Coronary artery (tissue), 2 donors: ENCODE measurements at regions not wholly inside any gene's neighbourhood (a gene's known extent, or its start where the extent isn't known, plus 50 kb on each side); places are given as distances from the start of the nearest gene placed in this dataset.

Source experiments
- DNase-seq: peaks from one replicate; pipeline ENCODE4 v3.0.0-alpha.2; 2017; ENCODE audit warnings: low spot score
- H3K27ac ChIP-seq, 2 donors: fragments of 200-600 bp; sonication (generic); one replicate each; pipeline ENCODE4 v1.5.1; 2016 to 2019
- H3K4me3 ChIP-seq: fragments of 200-600 bp; sonication (generic); 2 replicates; pipeline ENCODE4 v1.5.1; 2016; ENCODE audit warnings: mild to moderate bottlenecking, moderate library complexity
- TF ChIP-seq, protein P1 (sequence below): fragments of 200-600 bp; sonication (generic); IDR thresholded peaks from one replicate; pipeline ENCODE4 v1.5.1; 2019; ENCODE audit warnings: antibody characterized with exemption

DNA sequence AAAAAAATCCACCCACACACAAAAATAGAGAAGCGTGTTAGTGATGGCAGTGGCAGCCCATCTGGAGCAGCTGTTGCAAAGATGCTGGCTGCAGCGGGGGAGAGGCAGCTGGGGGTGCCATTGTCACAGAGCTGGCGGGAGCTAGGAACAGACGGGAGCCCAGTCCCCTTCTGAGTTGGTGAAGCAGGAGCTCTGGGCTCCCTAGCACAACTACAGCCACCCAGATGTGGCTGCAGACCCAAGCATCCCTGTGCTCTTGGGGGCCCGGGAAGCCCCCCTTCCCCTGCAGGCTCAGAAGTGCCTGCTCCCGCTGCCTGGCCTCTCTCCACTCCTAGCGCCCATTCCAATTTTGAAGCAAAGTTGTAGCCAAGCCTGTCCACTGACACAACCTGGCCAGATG, 366.6 kb upstream of the MC4R start:
- TF ChIP-seq, protein P1, sequence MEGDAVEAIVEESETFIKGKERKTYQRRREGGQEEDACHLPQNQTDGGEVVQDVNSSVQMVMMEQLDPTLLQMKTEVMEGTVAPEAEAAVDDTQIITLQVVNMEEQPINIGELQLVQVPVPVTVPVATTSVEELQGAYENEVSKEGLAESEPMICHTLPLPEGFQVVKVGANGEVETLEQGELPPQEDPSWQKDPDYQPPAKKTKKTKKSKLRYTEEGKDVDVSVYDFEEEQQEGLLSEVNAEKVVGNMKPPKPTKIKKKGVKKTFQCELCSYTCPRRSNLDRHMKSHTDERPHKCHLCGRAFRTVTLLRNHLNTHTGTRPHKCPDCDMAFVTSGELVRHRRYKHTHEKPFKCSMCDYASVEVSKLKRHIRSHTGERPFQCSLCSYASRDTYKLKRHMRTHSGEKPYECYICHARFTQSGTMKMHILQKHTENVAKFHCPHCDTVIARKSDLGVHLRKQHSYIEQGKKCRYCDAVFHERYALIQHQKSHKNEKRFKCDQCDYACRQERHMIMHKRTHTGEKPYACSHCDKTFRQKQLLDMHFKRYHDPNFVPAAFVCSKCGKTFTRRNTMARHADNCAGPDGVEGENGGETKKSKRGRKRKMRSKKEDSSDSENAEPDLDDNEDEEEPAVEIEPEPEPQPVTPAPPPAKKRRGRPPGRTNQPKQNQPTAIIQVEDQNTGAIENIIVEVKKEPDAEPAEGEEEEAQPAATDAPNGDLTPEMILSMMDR: no peak
- no peak for DNase-seq
- Histone ChIP-seq H3K4me3 (no peak overlapping the region), H3K27ac (no peak overlapping the region)

DNA sequence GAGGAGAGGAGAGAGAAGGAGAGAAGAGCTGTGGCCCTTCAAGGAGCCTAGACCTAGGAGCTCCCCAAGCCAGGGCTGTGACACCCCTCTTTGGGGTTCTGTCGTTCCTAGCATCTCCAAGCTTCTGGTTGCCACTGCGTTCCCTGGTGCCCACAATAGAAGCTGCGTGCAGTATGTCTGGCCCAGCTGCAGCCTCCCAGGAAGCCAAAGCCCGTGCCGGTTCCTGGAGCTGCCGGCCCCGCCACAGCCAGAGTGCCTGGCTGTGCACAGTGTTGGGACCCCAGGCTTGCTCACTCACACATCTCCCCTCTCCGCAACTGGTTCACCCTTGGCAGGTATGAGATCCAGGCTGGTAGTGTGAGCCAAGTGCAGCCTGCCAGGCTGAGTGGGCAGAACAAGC, 367.7 kb upstream of the MC4R start:
- TF ChIP-seq, protein P1: no peak
- no peak overlapping the region for H3K4me3 ChIP-seq
- no peak overlapping the region for H3K27ac ChIP-seq
- no peak for DNase-seq

DNA sequence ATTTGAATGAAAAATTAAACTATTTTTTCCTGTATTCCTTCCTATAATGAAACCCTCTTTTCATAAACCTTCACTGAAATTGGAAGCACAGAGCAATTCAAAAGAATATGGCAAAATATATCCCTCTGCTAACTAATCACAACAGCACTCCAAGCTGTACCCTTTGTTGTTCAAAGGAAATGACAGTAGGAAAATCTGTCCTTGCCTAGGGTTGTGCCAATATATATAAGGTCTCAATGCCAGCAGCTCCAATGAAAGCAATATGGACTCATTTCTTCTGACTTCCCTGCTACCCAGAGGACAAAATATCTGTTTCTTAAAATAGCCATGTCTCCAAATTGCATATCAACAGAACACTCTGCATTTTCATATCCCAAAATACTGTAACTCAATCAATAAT, 373.9 kb upstream of the MC4R start:
- no peak for DNase-seq
- TF ChIP-seq, protein P1: no peak
- no peak overlapping the region for H3K27ac ChIP-seq
- no peak overlapping the region for H3K4me3 ChIP-seq

DNA sequence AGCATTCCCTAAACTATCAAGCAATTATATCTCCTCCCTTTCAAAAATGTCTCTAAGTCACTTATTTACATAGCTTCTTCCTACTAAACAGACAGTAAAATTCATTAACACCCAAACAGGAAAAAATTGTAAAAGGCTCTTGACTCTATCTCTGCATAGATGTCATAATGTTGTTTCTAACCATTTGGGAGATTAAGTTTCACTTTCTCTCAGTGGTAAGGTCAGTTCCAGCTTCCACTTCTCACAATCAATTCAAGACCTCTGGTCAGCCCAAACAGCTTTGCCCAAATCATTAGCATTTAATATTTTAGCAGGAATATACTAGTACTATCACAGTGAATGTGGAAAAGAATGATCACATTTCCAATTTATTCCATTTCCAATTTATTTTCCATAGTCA, 374.3 kb upstream of the MC4R start:
- H3K4me3 ChIP-seq: no peak overlapping the region
- no peak overlapping the region for H3K27ac ChIP-seq
- no peak for DNase-seq
- TF ChIP-seq, protein P1: no peak

DNA sequence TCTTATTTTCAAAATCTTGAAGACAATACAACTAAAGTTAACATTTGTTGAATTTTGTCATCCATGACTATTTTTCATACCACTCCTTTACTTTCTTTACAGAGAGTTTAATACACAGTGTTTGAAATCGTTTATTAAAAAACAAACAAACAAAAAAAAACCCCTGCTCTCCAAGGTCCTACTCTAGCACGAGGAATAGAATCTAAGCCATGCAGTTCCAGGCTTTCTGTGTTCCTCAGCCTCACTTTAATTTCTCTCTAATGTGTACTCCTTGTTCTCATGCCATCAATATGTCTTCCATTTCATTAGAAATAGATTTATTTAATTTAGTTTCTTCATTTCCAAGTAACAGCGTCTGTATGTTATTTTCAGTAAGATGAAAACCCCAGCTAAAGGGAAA, 381.2 kb upstream of the MC4R start:
- DNase-seq: no peak
- Histone ChIP-seq H3K4me3 (no peak overlapping the region), H3K27ac (no peak overlapping the region)
- TF ChIP-seq, protein P1: no peak

DNA sequence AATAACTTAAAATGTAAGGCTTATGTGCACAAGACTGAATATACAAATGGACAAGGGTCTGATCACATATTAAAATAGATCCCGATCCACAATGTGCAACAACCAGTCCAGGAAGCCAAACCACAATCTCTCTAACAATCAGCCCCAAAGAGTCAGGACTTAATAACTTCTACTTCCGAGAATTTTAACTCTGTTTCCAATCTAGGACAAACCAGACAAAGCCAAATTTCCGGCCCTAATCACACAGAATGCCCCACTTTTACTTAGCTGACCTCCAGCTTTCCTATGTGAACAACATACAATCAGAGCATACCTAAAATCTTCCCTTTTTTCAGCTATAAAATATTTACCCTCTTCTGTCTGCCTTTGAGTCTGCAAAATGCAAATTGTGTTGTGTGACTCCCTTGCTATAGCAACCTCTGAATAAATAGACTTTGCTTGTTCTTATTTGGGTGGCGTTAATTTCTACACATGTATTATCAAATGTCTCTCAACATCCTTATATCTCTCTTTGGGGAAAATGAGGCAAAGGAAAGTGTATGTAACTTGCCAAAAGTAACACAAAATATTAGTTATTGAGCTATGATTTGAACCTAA, 381.9 kb upstream of the MC4R start:
- no peak overlapping the region for H3K4me3 ChIP-seq
- no peak for DNase-seq

DNA sequence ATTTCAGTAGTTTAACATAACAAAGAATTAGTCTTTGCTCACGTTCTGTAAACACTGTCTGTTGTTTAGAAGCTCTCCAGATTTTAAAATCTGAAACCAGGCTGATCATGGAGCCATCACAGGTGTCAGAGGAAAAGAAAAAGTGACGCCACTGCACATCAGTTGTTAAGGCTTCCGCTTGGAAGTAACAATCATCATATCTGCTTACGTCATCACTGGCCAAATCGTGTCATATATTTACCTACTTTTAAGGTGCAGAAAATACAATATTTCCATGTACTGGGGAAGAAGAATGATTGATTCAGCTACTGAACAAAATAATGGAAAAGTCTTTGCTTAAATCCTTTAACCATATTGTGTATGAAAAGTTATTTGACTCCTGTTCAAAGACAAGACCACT, 382.6 kb upstream of the MC4R start:
- no peak for DNase-seq
- no peak overlapping the region for H3K27ac ChIP-seq
- TF ChIP-seq, protein P1: no peak
- no peak overlapping the region for H3K4me3 ChIP-seq

More for the DNA sequence above, 381.9 kb upstream of the MC4R start:
- TF ChIP-seq, protein P1: no peak
- H3K27ac ChIP-seq: no peak overlapping the region
